Mammary epithelial cell (primary cell): ENCODE measurements at regions not wholly inside any gene's neighbourhood (a gene's known extent, or its start where the extent isn't known, plus 50 kb on each side); places are given as distances from the start of the nearest gene placed in this dataset.

Experiments
- EZH2 ChIP-seq: IDR thresholded peaks from 2 replicates; pipeline ENCODE4 v1.6.1; 2012; ENCODE audit warnings: low read length, inconsistent platforms, borderline replicate concordance
- TF ChIP-seq, protein P1 (sequence below), 2 donors: IDR thresholded peaks in 1 of 2; conservative IDR thresholded peaks in 1 of 2; 2 replicates each; pipeline ENCODE4 v1.5.1; 2011 to 2012; ENCODE audit warnings: inconsistent platforms in 2 of 2, low read length in 2 of 2, mild to moderate bottlenecking in 2 of 2, control low read depth in 1 of 2, low read depth in 1 of 2; ENCODE audit not compliant: insufficient read depth in 1 of 2; ENCODE audit errors: extremely low read depth in 1 of 2

DNA sequence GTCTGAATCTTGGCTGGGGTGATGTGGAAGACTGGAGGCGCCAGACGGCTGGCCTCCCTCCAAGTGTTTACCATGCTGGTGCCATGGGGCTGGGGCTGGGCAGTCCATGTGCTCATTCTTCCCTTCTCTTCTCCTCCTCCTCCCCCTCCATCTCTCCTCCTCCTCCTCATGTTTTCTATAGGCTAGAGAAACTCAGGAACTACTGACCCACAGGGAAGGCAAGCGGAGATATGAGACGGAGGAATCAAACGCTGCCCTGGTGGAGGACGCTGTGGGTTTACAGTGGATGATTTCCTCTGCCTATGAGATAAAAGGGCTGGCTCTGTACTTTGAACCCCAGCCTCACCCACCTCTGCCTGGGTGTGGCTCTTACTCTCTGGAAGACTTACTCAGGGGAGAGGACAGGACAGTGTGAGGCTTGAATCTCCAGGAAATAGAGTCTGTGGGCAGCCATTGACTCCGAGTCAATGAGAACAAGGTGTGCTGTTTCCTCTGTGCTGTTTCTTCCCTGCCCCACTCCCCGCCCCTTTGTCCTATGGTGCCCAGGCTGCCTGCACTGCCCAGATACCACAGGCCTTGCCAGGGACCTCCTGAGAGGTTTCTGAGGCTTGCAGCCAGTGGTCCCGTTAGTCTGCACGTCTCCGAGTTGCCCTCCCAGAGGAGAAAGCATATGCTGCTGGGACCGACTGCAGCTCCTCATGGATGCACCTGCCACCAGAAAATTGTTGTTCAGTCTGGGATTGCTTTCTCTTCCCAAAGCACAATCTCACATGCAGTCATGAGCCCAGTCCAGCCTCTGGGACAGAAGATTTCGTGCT lies 132.6 kb upstream of the ARHGAP5 start:
- TF ChIP-seq, protein P1, sequence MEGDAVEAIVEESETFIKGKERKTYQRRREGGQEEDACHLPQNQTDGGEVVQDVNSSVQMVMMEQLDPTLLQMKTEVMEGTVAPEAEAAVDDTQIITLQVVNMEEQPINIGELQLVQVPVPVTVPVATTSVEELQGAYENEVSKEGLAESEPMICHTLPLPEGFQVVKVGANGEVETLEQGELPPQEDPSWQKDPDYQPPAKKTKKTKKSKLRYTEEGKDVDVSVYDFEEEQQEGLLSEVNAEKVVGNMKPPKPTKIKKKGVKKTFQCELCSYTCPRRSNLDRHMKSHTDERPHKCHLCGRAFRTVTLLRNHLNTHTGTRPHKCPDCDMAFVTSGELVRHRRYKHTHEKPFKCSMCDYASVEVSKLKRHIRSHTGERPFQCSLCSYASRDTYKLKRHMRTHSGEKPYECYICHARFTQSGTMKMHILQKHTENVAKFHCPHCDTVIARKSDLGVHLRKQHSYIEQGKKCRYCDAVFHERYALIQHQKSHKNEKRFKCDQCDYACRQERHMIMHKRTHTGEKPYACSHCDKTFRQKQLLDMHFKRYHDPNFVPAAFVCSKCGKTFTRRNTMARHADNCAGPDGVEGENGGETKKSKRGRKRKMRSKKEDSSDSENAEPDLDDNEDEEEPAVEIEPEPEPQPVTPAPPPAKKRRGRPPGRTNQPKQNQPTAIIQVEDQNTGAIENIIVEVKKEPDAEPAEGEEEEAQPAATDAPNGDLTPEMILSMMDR (conservative IDR thresholded peaks at IDR 0.05 in 1 of 2, IDR thresholded peaks at IDR 0.05 in 1 of 2; ENCODE audit: extremely low read depth in 1 of 2, insufficient read depth in 1 of 2, low read depth in 1 of 2, low read length in 2 of 2), result no peak
- TF ChIP-seq EZH2, result no peak
